ENCODE measurements at regions not wholly inside any gene's neighbourhood (a gene's known extent, or its start where the extent isn't known, plus 50 kb on each side); places are given as distances from the start of the nearest gene placed in this dataset.

DNA sequence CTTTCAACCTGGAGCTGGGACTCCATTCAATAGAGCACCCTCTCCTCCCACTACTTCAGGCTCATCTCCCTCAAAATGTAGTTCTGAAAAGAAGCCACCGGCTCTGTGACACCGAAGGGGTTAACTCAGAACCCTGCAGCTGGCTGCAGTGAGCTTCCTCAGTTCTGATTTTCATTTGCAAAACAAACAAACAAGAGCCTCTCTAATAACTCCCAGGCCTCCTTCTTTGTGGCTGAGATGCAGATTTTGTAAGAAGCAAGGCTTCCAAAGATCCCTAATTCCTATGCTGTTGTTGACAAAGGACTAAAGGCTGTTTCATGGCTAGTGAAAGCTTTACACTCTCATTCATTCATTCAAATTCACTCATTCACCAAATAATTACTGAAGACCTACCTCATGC lies 333.4 kb upstream of the TBX3 start:
- Histone ChIP-seq H4K5ac (ENCODE audit: insufficient read length, low read depth, low read length) (no peak overlapping the region), H3K18ac (ENCODE audit: extremely low read depth, low read length) (no peak overlapping the region), H2BK120ac (replicated peaks; ENCODE audit: low read depth, low read length) (no peak overlapping the region), H3K4ac (replicated peaks; ENCODE audit: insufficient read length, low read depth, low read length) (no peak overlapping the region), H3K79me2 (ENCODE audit: control insufficient read depth in 1 of 2, insufficient read depth in 2 of 2, low read length in 2 of 2) (no peaks in the 10 kb centered on the region), H3K27ac (ENCODE audit: low read depth, low read length) (no peak overlapping the region), H3K4me2 (ENCODE audit: insufficient read depth in 1 of 2, low read depth in 2 of 2, low read length in 2 of 2) (no peak overlapping the region; a peak in 1 of 4 replicates), H4K8ac (ENCODE audit: extremely low read depth, insufficient read depth, low read length) (no peak overlapping the region), H3K9ac (replicated peaks in 1 of 4; ENCODE audit: extremely low read depth in 1 of 4, low read depth in 3 of 4, low read length in 3 of 4) (no peak overlapping the region), H2BK5ac (ENCODE audit: low read depth, low read length) (no peak overlapping the region), H3K4me3 (ENCODE audit: extremely low read depth in 1 of 4, insufficient read depth in 2 of 4, low read depth in 3 of 4, low read length in 4 of 4) (no peak overlapping the region), H2BK20ac (ENCODE audit: low read length) (no peak overlapping the region), H2AK5ac (ENCODE audit: low read depth, low read length) (no peak overlapping the region), H3K14ac (ENCODE audit: insufficient read length) (no peak overlapping the region), H3K4me1 (replicated peaks in 1 of 4; ENCODE audit: control insufficient read depth in 3 of 4, insufficient read depth in 4 of 4, low read length in 3 of 4) (peaks cover 0 to 5% (median 3%) of the 10 kb centered on the region in 4 experiments; a peak in 3 of 7 replicates), H3K36me3 (ENCODE audit: control insufficient read depth in 2 of 4, insufficient read depth in 4 of 4, low read length in 3 of 4) (no peaks in the 10 kb centered on the region), H2BK12ac (ENCODE audit: low read depth, low read length) (no peak overlapping the region), H3K23ac (ENCODE audit: insufficient read length) (no peak overlapping the region), H3K56ac (replicated peaks; ENCODE audit: insufficient read length, low read depth, low read length) (no peak overlapping the region), H3K27me3 (replicated peaks in 1 of 4; ENCODE audit: control insufficient read depth in 3 of 4, extremely low read depth in 1 of 4, insufficient read depth in 3 of 4, low read length in 3 of 4) (no peaks in the 10 kb centered on the region), H3K79me1 (ENCODE audit: low read depth, low read length) (no peaks in the 10 kb centered on the region), H2AFZ (ENCODE audit: low read length) (no peak overlapping the region), H3K9me3 (ENCODE audit: insufficient read depth in 2 of 2, low read depth in 1 of 2, low read length in 1 of 2) (no peaks in the 10 kb centered on the region), H4K20me1 (replicated peaks in 1 of 2; ENCODE audit: control insufficient read depth in 1 of 2, insufficient read depth in 2 of 2, low read length in 2 of 2) (no peaks in the 10 kb centered on the region), H3K23me2 (ENCODE audit: low read depth, low read length) (no peaks in the 10 kb centered on the region; the same call in 1 of the 2 replicates), H2BK15ac (ENCODE audit: low read length) (no peak overlapping the region), H4K91ac (replicated peaks; ENCODE audit: insufficient read length, low read length) (no peak overlapping the region)
- POLR2A ChIA-PET (ENCODE audit: partially characterized antibody), result no interaction called here
- DNase-seq (ENCODE audit: low read depth in 1 of 2, low spot score in 2 of 2) (no peak), FAIRE-seq (no peak)
- TF ChIP-seq CREB1 (IDR thresholded peaks at IDR 0.05) (no peak), SP1 (IDR thresholded peaks at IDR 0.05; ENCODE audit: low read depth, low read length) (no peak), YY1 (IDR thresholded peaks at IDR 0.05; ENCODE audit: low read depth, low read length) (no peak), JUND (IDR thresholded peaks at IDR 0.05; ENCODE audit: low read length) (no peak), JUN (IDR thresholded peaks at IDR 0.05; ENCODE audit: low read depth, low read length) (no peak), RXRA (IDR thresholded peaks at IDR 0.05; ENCODE audit: insufficient read depth, low read depth, low read length) (no peak), CHD1 (IDR thresholded peaks at IDR 0.05; ENCODE audit: low read depth, low read length) (no peak)
- TF ChIP-seq, protein P1, sequence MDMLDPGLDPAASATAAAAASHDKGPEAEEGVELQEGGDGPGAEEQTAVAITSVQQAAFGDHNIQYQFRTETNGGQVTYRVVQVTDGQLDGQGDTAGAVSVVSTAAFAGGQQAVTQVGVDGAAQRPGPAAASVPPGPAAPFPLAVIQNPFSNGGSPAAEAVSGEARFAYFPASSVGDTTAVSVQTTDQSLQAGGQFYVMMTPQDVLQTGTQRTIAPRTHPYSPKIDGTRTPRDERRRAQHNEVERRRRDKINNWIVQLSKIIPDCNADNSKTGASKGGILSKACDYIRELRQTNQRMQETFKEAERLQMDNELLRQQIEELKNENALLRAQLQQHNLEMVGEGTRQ (IDR thresholded peaks at IDR 0.05; ENCODE audit: low read length), result no peak
- TF ChIP-seq, protein P2, sequence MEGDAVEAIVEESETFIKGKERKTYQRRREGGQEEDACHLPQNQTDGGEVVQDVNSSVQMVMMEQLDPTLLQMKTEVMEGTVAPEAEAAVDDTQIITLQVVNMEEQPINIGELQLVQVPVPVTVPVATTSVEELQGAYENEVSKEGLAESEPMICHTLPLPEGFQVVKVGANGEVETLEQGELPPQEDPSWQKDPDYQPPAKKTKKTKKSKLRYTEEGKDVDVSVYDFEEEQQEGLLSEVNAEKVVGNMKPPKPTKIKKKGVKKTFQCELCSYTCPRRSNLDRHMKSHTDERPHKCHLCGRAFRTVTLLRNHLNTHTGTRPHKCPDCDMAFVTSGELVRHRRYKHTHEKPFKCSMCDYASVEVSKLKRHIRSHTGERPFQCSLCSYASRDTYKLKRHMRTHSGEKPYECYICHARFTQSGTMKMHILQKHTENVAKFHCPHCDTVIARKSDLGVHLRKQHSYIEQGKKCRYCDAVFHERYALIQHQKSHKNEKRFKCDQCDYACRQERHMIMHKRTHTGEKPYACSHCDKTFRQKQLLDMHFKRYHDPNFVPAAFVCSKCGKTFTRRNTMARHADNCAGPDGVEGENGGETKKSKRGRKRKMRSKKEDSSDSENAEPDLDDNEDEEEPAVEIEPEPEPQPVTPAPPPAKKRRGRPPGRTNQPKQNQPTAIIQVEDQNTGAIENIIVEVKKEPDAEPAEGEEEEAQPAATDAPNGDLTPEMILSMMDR (IDR thresholded peaks at IDR 0.05; ENCODE audit: control extremely low read depth in 1 of 3, insufficient read depth in 1 of 3, low read depth in 1 of 3, low read length in 3 of 3), result no peak
- CTCF ChIA-PET (ENCODE audit: partially characterized antibody), result interaction anchor here (0.7 to 1.4 kb wide), 2 partner anchors 11 to 22 kb away, joined by 3 to 5 read pairs; no protein-coding TSS in a partner anchor
- WGBS, 2 experiments (ENCODE audit: extremely low coverage in 1 of 2, insufficient coverage in 1 of 2, insufficient read length in 1 of 2, insufficient replicate concordance in 2 of 2, low coverage in 1 of 2, low lambda C conversion rate in 2 of 2, missing lambda C conversion rate in 1 of 2), result 59% methylated on average over 2 of the region's 2 CpGs; no CpG with 5 or more reads in 1 of the 2 experiments

Data from H1 (cell line).